Midbrain (tissue), 1 donor: ENCODE measurements at regions not wholly inside any gene's neighbourhood (a gene's known extent, or its start where the extent isn't known, plus 50 kb on each side); places are given as distances from the start of the nearest gene placed in this dataset.

Experiments used
- DNase-seq: peaks from one replicate; lab custom pipeline; 2025; lab: John Stamatoyannopoulos, UW

DNA sequence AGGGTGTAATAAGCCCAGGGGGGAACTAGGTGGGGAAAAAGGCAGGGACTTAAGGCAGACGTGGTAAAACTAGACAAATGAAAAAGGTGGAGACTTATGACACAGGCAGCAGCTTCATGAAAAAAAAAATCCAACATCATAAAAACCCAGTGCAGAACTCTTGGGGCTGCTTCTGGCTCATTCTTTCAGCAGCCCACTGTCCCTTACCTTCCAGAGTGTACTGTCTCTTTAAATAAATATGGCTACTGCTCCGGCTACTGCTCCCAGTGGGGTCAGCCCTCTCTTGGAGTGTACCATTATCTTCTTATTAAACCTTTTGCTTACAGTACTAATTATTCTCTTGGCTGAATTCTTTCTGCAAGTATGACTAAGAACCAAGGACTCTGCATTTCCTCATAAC lies 699.5 kb downstream of the DSC3 start:
- DNase-seq, result no peak

DNA sequence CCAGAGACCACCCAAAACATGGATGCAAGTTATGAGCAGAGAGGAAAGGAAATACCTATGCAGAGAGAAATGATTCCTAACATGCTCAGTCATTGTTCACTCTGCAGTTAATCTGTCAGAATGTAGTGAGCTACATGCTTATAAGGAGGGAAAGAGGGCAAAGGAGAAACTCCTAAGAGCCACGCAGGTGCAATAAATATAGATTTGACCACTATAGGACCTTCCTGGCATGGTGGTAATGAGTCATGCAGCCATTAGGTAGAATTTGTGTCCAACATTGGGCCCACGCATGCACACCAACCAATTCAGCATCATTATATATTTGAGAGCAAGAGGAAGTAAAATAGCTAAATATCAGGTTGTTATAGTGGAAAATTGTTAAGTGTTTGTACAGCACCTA lies 699.9 kb downstream of the DSC3 start:
- DNase-seq, result no peak

DNA sequence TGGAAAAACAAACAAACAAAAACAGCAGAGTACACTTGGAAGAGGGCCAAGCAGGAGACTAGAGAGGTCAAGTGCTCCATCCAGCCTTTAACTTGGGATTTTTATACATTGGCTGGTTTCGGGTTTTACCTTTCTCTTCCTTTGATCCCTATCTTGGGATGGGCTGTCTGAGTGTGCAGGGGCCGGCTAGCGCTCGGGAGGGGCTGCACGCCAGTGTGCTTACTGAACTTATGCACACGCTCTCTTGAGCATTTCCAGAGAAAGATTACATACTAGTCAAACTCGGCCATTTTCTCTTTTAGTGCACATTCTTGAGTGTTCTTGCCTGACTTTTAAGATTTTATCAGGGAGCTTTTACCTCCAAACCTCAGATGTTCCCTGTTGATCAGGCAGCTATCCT lies 707.8 kb downstream of the DSC3 start:
- DNase-seq, result no peak

DNA sequence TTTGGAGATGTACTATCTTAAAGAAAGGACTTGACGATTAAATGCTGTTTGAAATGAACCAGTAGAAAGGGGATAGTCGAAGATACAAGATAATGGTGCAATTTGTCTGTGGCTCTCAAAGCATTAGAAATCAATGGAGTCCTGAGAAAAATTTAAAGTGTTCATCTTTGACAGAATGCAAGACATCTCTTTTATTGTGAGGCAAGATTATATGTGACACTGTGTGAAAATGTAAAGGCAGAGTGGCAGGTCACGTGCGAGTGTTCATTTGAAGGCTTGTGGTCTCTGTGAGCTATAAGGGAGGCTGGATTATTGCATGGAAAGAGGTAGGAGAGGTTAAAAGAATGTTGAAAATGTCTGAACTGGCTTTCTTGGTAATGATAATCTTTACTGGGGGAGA lies 709.2 kb downstream of the DSC3 start:
- no peak for DNase-seq

DNA sequence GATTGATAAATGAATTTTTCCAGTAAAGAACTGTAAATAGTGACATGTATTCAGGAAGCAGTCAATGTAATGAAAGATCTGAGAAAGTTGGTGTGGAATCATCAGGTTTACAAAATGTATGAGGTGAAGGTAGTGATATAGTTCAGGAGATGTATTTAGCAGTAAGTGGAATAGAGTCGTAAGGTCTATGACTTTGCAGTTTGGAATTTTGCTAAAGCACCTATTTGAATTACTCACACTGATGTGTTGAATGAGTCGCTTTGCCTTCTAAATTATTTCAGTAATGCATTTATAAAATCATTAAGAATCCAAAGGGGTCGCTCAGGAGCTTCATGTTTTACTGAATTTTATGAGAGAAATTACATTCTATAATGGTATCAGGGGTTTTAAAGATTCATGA lies 713.7 kb downstream of the DSC3 start:
- no peak for DNase-seq

DNA sequence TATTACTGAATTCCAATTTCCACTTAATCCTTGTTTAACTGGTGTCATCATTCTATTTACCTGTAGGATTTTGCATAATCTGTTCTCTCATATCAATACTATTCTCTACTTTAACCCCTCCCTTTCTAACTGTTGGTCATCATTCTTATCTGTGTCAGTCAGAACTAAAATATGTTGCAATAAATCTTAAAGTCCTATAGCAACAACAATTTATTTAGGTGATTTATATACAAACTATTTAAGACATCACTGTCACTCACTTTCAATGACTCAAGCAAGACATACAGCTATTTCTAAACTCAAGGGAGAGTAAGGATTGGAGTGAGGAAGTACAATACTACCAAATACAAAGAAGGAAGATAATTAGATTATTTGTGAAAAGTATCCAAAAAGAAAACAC lies 740.4 kb downstream of the DSC3 start:
- no peak for DNase-seq

DNA sequence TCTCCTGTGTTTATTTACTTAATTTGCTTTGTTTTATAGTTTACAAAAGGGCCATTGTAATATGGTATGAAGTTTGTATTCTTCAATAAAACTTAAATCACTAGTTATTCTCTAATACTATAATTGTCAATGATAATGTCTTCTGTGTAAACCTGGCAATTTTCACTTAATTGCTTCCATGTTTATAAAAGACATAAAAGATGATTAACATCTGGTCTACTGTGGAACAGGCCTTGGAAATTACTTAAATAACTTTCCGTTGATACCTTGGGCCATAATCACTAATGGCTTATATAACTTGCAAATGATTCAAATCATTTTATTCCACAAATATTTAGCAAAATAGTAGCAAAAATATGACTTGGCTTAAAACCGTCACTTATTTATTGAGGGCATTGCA lies 743.8 kb downstream of the DSC3 start:
- DNase-seq, result no peak

DNA sequence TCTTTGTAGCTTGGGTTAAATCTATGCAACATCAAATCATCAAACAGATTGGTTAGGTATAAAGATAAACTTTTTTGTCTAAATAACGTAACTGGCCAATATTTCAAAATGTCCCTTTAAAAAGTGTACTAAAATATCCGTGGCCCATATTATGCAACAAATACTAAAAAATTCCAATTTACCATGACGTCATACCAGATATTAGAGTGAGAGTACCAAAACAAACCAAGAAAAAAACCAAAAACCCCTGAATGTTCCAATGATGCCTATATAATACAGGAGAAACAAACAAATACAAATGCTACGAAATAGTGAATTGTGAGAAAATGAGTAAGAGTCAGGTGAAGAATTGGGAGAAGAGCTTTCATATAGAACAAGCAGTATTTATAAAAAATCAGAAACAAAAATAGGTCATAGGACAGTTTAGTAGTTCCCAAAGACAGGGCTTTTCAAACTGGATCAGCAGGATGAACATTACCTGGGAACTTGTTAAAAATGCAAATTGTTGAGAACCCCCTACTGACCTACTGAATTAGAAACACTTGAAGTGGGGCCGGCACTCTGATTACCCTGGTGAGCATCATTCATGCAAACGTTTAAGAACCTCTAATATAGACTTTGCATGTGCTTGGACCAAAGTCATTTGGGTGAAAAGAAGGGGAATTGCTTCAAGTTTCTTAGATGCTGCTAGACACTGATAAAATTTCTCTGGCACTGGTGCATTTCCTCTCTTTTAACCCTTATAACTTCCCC lies 753.7 kb downstream of the DSC3 start:
- DNase-seq, result no peak

DNA sequence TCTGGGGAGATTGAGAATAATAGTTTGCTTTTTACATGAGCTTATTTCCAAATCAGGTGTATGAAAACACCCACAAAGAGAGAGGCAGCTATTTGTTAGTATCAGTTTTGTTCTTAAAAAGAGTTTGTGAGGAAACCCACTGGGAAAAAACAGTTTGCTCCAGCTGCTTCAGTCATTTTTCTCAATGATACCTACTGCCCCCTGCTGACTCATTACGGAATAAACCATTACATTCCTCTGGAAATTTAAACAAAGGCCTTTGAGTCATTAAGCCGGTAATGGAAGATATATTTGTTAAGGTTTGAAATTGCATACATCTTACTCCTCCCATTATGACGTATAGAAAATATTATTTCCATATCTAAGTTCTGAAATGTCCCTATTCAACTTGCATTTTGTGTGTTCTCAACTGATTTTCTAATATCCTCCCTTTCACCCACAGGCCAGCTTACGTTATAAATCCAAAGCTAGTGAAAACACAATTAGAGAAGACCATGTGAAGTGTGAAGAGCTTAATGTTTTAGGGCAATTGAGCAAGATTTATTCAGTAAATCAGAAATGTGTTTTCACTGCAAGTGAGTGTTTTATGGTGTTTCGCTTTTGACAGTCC lies 761.6 kb downstream of the DSC3 start:
- peak; percentile 77 for DNase-seq

DNA sequence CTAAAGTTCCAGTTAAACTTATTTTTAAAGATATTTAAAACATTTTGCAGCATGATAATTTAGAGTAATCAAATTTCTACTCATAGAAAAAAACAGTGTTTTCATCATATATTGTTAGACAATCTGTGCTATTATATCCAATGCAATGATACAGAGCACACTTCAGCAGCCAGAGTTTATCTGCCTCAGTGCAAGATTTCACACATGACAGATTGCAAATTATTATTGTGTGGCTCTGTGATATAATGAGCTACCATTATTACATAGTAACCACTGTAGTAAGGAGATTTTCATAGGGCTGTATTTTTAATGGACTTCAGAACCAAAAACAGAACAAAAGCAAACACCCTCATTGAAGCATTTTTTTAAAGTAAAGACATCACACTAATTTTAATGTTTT lies 762.4 kb downstream of the DSC3 start:
- no peak for DNase-seq

DNA sequence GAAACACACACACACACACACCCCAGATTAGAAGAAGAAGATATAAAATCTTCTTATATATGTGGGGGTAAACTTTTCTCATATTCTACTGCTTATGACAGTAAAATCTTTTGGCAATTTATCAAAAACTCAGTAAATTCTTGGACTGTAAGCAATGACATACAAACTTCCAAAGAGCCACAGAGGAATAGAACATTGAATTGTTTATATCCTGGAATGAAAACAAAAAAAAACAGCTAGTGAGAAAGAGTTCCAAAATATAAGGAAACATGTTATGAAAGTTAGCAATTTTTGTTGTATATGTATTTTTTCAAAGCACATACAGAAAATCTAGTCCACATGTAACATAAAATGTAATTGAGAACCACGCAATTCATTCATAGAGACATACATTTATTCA lies 764.9 kb downstream of the DSC3 start:
- no peak for DNase-seq

DNA sequence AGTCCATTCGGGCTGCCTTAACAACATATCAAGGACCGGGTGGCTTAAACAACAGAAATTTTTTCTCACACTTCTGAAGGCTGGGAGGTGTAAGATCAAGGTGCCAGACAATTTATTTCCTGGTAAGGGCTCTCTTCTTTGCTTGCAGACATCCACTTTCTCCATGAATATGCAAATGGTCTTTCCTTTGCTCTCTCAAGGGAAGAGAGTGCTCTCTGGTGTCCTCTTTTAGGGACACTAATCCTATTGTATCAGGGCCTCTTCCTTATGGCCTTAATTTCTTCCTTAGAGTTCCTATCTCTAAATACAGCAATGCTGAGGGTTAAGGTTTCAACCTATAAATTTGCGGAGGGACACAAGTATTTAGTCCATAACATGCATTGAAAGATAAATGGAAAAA lies 770.8 kb downstream of the DSC3 start:
- DNase-seq, result no peak

DNA sequence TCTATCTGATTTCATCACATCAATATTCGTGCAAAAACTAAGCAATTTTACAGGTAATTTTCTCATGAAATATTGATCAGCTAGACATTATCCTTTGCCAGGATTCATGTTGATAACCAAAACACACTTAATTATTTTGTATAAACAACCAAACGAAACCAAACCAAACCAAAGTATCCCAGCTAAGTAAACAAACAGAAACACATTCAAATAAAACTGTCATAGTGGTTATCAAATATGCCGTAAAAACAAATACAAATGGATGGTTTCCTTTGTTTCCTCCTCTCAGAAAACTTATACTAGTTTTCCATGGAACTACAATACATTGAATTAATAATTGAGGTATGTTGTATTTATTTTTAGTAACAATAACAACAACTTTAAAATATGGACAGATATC lies 777.4 kb downstream of the DSC3 start:
- no peak for DNase-seq

DNA sequence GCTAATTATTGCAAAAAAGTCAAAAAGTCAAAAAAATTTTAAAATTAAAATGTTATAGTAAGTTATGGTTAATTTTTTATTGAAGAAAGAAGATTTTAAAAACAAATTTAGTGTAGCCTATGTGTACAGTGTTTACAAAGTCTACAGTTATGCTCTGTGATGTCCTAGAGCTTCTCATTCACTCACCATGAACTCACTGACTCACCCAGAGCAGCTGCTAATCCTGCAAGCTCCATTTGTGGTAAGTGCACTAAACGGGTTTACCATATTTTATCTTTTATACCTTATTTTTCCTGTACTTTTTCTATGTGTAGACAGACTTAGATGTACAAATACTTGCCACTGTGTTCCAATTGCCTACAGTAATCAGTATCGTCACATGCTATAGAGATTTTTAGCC lies 788.2 kb downstream of the DSC3 start:
- DNase-seq, result no peak

DNA sequence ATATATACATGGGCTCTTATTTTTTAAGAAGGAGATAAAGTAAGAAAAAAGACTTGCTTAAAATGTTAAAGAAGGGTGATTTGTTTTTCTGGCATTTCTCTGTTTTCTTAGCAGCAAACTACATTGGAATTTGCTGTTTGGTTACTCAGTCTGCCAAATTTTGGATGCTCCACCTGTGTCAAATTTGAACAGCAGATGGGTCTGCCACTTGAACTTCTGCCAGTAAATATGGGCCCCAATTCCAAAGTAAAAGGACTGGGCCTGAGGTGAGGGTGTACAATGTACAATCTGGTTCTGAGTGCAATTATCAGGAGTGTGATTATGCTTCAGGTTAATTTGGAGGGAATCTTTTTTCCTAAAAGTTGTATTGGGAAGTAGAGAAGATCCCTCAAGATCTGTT lies 794.5 kb downstream of the DSC3 start:
- no peak for DNase-seq

DNA sequence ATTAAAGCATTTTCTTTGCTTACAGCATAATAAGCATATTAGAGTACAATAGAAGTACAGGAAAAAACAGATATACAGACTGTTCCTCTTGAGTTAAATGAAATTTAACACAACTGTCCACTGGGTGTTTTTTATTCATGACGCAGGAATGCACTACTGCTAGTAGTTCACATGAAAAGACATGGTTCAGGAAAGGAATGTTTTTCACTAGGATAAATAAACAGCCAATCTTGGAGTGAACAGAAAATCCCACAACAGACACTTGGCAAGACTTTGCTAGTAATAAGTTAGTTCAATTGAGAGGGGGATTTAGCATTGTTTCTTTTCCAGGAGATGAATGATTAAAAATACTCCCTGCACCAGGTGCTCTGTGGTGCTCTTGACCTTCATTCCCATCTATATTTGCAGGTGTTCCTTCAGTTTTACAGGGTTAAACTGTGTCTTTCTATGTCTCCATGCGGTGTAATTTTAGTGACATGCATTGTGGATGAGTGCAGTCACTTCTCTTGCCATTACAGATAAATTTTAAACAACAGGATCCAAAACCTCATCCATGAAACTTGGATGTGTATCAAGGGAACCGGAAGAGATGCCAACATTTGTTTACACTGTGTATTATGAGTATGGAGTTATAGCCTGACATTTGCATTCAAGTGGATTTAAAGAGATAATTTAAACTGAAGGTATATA lies 796.6 kb downstream of the DSC3 start:
- DNase-seq, result no peak

DNA sequence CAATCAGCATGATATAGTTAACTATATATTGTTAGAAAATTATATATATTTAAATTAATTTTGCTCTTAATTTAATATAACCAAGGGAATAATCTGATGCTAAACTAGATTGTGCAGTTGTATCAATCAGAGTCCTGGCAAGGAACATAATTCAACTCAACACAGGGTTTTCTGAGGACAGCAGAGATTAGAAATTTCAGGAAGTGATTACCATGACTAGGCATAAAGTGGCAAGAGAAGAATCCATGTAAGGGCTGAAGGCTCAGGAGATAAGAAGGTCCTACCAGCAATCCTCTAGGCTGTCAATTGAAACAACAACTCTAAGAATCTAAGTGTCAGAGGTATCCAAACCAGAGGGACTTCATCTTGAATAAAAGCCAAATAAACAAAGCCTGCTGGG lies 807.8 kb downstream of the DSC3 start:
- DNase-seq, result no peak

DNA sequence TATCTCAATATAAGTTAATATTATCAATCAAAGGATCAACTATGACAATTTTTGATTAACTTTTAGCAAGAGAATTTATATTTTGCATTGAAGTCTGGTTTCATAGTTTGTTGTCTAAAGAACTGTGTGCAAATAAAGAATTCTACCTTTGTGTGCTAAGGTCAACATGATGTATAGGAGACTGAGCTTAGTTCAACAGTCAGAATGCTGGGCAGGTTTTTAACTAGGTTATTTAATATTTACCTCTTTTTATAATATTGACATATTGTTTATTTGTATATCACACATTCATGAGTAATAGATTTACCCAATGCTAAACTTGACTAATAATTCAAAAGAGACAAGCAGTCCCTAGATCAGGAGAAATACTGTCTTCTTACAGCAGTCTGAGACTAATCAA lies 831.4 kb downstream of the DSC3 start:
- DNase-seq, result no peak

DNA sequence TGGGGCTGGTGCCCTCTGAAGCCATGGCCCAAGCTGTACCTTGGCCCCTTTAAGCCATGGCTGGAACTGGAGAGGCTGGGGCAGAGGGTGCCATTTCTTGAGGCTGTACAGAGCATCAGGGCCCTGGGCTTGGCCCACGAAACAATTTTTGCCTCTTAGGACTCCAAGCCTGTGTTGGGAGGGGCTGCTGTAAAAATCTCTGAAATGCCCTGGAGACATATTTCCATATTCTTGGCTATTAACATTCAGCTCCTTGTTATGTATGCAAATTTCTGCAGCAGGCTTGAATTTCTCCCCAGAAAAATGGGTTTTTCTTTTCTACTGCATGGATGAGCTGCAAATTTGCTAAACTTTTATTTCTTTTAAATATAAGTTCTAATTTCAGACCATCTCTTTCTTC lies 834.0 kb downstream of the DSC3 start:
- no peak for DNase-seq

DNA sequence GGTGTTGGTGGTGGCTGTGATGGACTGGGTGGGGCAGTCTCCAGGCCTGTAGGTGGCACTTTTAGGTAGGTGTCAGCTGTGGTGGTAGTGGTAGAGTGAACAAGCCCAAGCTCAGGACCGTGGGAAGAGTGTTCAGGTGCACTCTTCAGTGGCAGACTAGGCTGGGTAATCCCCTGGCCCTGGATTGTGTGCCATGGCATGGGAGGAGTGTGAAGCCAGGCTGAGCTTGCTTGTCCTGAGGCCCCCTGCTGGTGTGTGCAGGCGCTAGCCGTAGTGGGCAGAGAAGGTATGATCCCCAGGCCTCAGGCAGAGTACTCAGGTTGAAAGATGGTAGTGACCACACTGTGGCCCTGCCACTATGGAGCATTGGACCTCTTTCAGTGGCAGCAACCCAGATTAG lies 850.3 kb downstream of the DSC3 start:
- DNase-seq, result no peak

DNA sequence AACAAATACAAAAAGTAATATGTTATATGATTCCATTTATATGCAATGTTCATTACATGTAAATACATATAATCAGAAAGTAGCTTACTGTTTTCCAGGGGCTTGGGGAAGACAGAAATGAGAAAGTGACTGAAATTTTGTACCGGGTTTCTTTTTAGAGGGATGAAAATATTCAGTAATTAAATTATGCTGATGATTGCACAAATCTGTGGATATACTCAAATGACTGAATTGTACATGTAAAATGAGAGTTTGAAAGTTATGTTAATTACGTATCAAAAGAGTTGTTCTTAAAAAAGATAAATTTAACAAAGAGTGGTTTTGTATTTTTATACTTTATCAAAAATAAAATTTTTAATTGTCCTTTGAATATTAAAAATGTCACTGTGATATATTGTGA lies 856.3 kb downstream of the DSC3 start:
- no peak for DNase-seq

DNA sequence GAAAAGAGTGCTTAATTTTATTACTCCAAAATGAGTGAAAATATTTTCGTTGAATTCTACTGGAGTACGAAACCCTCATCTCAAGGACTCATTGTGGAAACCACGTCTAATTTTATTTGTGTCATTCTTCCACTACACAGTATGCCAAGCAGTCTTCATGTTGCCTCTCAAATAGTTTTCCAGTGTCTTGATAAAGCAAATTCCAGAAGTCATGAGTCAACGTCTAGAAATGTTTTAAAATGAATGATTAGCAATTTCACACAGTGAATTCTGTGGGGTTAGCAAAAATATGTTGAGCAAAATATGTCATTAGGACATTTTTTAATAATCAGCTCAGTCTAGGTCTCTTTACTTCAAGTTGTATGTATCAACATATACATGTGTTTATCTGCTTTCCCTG lies 865.5 kb downstream of the DSC3 start:
- no peak for DNase-seq

DNA sequence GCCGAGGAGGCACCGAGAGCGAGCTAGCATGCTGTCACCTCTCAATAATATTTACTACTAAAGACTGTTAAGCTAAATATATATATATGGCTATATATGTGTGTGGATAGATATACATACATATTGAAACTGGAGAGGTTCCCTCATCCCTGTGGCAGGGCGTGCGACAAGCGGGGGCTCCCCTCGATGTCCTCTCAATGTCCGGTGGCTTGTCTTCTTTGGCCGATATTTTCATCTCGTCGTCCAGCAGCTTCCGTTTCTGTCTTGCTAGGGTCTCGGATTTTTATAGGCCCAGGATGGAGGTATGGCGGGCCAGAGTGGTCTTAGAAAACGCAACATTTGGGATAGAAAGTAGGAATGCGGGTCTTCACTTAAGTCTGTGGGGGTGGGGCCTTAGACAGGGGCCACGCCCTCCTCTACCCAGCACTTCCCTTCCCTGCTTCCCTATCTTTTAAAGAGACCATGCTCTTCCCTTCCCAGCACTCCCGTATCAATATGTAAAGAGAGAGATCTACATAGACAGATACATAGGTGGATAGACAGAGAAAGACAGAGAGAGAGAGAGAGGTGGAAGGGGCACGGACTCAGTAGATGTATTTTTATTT lies 866.8 kb downstream of the DSC3 start:
- DNase-seq, result no peak
